GM12875 (cell line): ENCODE measurements at regions not wholly inside any gene's neighbourhood (a gene's known extent, or its start where the extent isn't known, plus 50 kb on each side); places are given as distances from the start of the nearest gene placed in this dataset.

Experiments used
- H3K4me3 ChIP-seq: one replicate; pipeline ENCODE4 v1.5.1; 2011; ENCODE audit warnings: low read depth, low read length, control low read depth
- TF ChIP-seq, protein P1 (sequence below): IDR thresholded peaks from 2 replicates; pipeline ENCODE4 v1.5.1; 2011; ENCODE audit warnings: low read depth, mild to moderate bottlenecking, control low read depth, inconsistent platforms, low read length, moderate library complexity, borderline replicate concordance; ENCODE audit not compliant: insufficient read depth

DNA sequence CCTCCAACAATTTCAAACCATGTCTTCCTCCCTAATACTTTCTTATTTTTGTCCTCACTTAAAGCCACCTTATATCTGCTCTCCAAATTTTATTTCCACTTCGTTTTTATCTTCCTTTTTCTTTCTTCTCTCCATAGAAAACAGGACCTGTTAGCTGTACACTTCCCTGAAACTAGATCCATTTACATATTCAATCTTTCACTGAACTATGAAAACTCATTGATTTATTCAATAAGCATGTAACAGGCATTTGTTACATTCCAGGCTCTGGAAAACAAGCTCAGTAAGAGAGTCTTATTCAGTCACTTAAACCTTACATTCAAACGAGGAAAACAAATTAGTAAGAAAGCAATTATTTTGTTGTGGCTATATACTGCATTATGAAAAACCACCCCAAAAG is 1225.3 kb downstream of the SUCLG1 start:
- H3K4me3 ChIP-seq, result no peak overlapping the region
- TF ChIP-seq, protein P1, sequence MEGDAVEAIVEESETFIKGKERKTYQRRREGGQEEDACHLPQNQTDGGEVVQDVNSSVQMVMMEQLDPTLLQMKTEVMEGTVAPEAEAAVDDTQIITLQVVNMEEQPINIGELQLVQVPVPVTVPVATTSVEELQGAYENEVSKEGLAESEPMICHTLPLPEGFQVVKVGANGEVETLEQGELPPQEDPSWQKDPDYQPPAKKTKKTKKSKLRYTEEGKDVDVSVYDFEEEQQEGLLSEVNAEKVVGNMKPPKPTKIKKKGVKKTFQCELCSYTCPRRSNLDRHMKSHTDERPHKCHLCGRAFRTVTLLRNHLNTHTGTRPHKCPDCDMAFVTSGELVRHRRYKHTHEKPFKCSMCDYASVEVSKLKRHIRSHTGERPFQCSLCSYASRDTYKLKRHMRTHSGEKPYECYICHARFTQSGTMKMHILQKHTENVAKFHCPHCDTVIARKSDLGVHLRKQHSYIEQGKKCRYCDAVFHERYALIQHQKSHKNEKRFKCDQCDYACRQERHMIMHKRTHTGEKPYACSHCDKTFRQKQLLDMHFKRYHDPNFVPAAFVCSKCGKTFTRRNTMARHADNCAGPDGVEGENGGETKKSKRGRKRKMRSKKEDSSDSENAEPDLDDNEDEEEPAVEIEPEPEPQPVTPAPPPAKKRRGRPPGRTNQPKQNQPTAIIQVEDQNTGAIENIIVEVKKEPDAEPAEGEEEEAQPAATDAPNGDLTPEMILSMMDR, result no peak

DNA sequence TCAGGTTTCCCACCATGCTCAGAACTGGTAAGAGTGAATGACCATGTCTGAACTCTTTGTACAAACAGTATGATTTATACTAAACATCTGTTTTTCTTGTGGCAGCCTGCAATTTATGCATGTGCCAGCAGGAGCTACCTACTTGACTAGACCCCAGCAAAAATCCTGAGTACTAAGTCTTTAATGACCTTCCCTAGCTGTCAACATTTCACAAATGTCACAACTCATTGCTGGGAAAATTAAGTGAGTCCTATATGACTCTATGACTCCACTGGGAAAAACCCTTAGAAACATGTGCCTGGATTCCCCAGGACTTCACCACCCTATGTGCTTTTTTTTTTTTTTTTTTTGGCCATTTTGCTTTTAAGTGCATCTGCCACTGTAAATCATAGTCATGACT is 1225.8 kb downstream of the SUCLG1 start:
- no peak overlapping the region for H3K4me3 ChIP-seq
- TF ChIP-seq, protein P1, result no peak

DNA sequence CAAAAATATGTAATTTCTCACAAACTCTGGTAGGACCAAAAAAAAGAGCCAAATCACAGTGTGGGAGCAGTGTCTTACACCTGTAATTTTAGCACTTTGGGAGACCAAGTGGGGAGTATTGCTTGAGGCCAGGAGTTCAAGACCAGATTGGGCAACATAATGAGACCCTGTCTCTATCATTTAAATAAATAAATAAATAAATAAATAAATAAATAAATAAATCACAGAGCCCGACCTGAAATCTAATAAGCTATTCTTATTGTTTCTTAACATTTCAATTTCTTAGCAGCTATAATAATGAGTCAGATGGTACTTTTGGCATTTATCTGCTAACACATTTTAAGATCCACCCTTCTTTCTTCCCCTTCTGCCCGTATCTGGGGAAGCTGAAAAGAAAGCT is 1229.6 kb downstream of the SUCLG1 start:
- TF ChIP-seq, protein P1, result no peak
- H3K4me3 ChIP-seq, result no peak overlapping the region

DNA sequence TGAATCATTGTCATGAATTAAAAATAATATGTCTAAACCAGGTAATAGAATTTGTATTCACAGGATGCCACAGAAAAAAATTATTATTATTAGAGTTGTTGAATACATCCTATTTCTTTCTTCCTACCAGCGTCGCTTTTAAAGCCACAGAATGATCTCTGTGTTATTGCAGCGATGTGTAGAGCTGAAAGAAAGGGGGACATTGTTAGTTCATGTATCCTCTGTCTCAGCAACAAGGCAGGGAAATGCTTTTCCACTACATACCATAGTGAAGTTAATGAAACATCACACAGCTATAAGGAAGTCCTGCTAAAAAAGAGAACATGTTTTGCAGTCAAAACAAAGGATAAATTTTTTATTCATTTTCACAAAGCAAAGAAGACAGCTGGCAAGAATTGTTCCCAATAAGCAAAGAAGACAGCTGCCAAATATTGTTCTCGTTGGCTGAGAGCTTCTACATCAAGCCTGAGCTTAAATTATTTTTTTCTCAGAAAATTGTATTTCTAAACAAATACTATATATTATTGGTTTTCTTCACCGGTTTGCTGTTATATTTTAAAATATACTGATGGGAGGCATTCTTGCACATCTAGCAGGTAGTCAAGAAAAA is 1234.4 kb downstream of the SUCLG1 start:
- H3K4me3 ChIP-seq, result no peak overlapping the region
- TF ChIP-seq, protein P1, result no peak

DNA sequence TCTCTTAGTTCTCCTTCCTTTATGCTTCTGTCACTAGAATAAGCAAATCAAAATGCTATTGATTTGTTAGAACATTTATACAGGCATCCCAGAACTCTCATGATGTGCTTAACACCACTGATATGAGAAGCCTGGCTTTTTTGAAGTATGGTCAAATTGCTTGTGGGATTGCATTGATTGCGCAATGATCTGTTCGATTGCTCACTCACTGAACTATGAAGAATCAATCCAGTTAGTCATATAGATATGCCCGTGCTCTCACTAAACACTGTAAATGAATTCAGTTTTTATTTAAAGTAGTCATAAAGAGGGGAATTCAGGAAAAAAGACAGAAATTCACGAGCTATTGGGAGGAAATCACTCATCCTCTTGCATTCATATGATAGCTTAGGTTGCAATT is 1237.8 kb downstream of the SUCLG1 start:
- H3K4me3 ChIP-seq, result no peak overlapping the region
- TF ChIP-seq, protein P1, result no peak

DNA sequence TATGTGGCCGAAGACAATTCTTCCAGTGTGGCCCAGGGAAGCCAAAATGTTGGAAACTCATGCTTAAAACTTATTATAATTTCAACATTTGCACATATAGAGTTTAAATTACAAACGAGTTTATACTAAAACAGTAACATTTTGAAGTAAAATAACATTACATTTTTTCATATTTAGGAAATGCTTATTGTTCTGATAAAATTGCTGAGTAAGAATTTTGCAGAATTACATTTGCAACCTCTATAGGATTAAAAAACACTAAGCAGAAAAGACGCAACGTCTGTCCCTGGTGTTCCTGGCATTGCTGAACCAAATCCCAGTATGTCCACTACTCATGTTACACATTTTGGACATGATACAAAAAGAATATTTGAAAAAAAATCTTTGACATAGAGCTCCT is 1241.2 kb downstream of the SUCLG1 start:
- no peak overlapping the region for H3K4me3 ChIP-seq
- TF ChIP-seq, protein P1, result no peak

DNA sequence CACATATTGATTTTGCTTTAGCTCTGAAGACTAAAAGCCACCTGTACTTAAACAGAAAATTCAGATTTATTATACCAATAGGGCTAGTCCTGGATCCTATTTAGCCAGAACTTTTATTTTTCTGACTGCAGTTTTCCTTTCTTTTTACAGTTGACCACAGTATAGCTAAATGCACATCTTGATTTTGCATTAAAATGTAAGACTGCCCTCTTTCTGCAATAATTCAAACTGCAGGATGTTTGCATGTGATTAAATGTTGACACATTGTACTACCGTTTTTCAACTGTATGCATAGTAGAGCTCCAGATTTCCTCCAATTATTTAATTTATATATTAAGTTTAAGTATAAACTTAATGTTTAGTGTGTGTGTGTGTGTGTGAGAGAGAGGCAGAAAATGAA is 1262.9 kb downstream of the SUCLG1 start:
- TF ChIP-seq, protein P1, result no peak
- H3K4me3 ChIP-seq, result no peak overlapping the region
